ENCODE measurements at regions not wholly inside any gene's neighbourhood (a gene's known extent, or its start where the extent isn't known, plus 50 kb on each side); places are given as distances from the start of the nearest gene placed in this dataset.

GRCh38 chr11:115645631-115646317 lies 141.6 kb upstream of the CADM1 start:
- Mint-ChIP-seq H3K27ac (ENCODE audit: unreplicated experiment) (peak overlapping the region; percentile 98), H3K36me3 (ENCODE audit: unreplicated experiment) (no peaks in the 10 kb centered on the region), H3K4me3 (ENCODE audit: unreplicated experiment) (peak overlapping the region; percentile 63), H3K27me3 (ENCODE audit: unreplicated experiment) (peaks cover 15% of the 10 kb centered on the region), H3K9me3 (ENCODE audit: unreplicated experiment) (peaks cover 12% of the 10 kb centered on the region), H3K4me1 (ENCODE audit: low read depth, unreplicated experiment) (peaks cover 53% of the 10 kb centered on the region)
- DNase-seq, result peak; percentile 89
- TF ChIP-seq, protein P1, sequence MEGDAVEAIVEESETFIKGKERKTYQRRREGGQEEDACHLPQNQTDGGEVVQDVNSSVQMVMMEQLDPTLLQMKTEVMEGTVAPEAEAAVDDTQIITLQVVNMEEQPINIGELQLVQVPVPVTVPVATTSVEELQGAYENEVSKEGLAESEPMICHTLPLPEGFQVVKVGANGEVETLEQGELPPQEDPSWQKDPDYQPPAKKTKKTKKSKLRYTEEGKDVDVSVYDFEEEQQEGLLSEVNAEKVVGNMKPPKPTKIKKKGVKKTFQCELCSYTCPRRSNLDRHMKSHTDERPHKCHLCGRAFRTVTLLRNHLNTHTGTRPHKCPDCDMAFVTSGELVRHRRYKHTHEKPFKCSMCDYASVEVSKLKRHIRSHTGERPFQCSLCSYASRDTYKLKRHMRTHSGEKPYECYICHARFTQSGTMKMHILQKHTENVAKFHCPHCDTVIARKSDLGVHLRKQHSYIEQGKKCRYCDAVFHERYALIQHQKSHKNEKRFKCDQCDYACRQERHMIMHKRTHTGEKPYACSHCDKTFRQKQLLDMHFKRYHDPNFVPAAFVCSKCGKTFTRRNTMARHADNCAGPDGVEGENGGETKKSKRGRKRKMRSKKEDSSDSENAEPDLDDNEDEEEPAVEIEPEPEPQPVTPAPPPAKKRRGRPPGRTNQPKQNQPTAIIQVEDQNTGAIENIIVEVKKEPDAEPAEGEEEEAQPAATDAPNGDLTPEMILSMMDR (IDR thresholded peaks at IDR 0.05; ENCODE audit: partially characterized antibody, unreplicated experiment), result no peak

GRCh38 chr11:115644856-115645255 lies 140.6 kb upstream of the CADM1 start:
- H3K4me1 Mint-ChIP-seq (ENCODE audit: low read depth, unreplicated experiment), result peaks cover 53% of the 10 kb centered on the region
- TF ChIP-seq, protein P1 (IDR thresholded peaks at IDR 0.05; ENCODE audit: partially characterized antibody, unreplicated experiment), result no peak
- no peak for DNase-seq

DNA sequence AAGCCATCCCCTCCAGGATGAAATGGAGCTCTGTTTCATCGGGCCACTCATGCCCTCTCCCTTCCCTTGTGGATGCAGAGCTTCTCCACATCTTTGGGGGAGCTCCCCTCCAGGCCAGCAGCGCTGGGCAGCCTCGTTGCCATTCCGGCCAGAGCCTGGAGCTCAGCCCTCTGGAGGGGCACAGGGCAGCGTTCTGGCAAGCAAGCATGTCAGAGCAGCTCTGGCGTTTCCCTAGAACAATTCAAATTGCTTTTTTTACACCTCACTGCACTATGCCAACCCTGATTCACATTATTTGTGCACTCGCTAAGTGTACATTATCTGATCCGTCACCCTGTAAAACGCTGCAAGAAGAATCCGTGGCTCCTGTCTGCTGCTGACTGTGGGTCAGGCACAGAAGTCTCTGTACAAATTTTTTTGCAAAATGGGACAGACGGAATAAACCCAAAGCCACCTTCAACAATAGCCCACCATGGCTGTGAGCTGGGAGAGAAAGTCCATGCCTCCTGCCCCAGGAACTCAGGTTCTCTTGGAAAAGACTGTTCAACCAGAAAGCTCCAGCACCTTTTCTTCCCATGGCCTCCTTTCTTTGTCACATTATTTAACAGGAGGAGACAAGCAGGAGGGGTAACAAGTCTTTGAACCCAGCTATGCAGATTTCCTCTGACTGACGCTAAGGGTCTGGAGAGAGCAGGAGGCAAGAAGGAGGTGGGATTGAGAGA lies 139.5 kb upstream of the CADM1 start:
- H3K4me1 Mint-ChIP-seq (ENCODE audit: low read depth, unreplicated experiment), result peaks cover 53% of the 10 kb centered on the region
- H3K9me3 Mint-ChIP-seq (ENCODE audit: unreplicated experiment), result peaks cover 12% of the 10 kb centered on the region
- TF ChIP-seq, protein P1 (IDR thresholded peaks at IDR 0.05; ENCODE audit: partially characterized antibody, unreplicated experiment), result no peak
- H3K27me3 Mint-ChIP-seq (ENCODE audit: unreplicated experiment), result peaks cover 12% of the 10 kb centered on the region
- H3K27ac Mint-ChIP-seq (ENCODE audit: unreplicated experiment), result peak overlapping the region; percentile 62
- DNase-seq, result no peak
- no peak overlapping the region for H3K4me3 Mint-ChIP-seq (ENCODE audit: unreplicated experiment)
- no peaks in the 10 kb centered on the region for H3K36me3 Mint-ChIP-seq (ENCODE audit: unreplicated experiment)

More at GRCh38 chr11:115644856-115645255, 140.6 kb upstream of the CADM1 start:
- Mint-ChIP-seq H3K9me3 (ENCODE audit: unreplicated experiment) (peaks cover 10% of the 10 kb centered on the region), H3K4me3 (ENCODE audit: unreplicated experiment) (peak overlapping the region; percentile 63), H3K27me3 (ENCODE audit: unreplicated experiment) (peaks cover 12% of the 10 kb centered on the region), H3K36me3 (ENCODE audit: unreplicated experiment) (no peaks in the 10 kb centered on the region), H3K27ac (ENCODE audit: unreplicated experiment) (peak overlapping the region; percentile 98)

- Mint-ChIP-seq H3K27ac (ENCODE audit: unreplicated experiment) (peak overlapping the region; percentile 60), H3K9me3 (ENCODE audit: unreplicated experiment) (peaks cover 12% of the 10 kb centered on the region), H3K27me3 (ENCODE audit: unreplicated experiment) (peaks cover 12% of the 10 kb centered on the region), H3K4me3 (ENCODE audit: unreplicated experiment) (no peak overlapping the region), H3K36me3 (ENCODE audit: unreplicated experiment) (no peaks in the 10 kb centered on the region), H3K4me1 (ENCODE audit: low read depth, unreplicated experiment) (peaks cover 58% of the 10 kb centered on the region)
- no peak for DNase-seq
- TF ChIP-seq, protein P1 (IDR thresholded peaks at IDR 0.05; ENCODE audit: partially characterized antibody, unreplicated experiment), result no peak
Measured at GRCh38 chr11:115642660-115643059, 138.4 kb upstream of the CADM1 start.
